ENCODE measurements at regions not wholly inside any gene's neighbourhood (a gene's known extent, or its start where the extent isn't known, plus 50 kb on each side); places are given as distances from the start of the nearest gene placed in this dataset.

DNA sequence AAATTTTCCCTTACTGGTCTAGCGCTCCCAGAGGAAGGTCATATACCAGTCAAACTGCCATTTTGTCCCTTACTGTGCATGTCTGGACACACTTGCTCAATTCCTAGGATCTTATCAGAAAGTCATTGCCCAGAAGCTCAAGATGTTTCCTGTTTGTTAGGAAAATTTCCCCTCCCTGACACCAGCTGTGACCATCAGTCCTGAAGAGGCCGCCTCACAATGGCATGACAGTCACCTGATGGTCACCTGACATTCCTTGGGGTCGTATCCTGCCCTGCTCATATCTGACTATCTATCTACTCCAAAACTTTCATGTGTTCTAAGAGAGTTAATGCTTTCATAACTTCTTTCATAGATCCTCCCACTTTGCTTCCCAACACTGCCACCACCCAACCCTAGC lies 219.9 kb downstream of the OTOR start:
- no peaks in the 10 kb centered on the region for H3K9me3 ChIP-seq
- no peak for TF ChIP-seq POLR2AphosphoS5 (IDR thresholded peaks at IDR 0.05)
- no peak for TF ChIP-seq POLR2A (IDR thresholded peaks at IDR 0.05)
- TF ChIP-seq CTCF (IDR thresholded peaks at IDR 0.05), result no peak
- intact Hi-C loops (cut with DNase I), result no loop called here
- no peak for DNase-seq (ENCODE audit: low spot score)
- H3K4me3 ChIP-seq, result no peak overlapping the region
- H3K4me1 ChIP-seq (replicated peaks), result no peaks in the 10 kb centered on the region
- H3K27ac ChIP-seq, result no peak overlapping the region
- WGBS, result 81% methylated on average over 3 of the region's 3 CpGs
- no peaks in the 10 kb centered on the region for H3K36me3 ChIP-seq
- no peaks in the 10 kb centered on the region for H3K27me3 ChIP-seq (replicated peaks; ENCODE audit: insufficient read depth)

DNA sequence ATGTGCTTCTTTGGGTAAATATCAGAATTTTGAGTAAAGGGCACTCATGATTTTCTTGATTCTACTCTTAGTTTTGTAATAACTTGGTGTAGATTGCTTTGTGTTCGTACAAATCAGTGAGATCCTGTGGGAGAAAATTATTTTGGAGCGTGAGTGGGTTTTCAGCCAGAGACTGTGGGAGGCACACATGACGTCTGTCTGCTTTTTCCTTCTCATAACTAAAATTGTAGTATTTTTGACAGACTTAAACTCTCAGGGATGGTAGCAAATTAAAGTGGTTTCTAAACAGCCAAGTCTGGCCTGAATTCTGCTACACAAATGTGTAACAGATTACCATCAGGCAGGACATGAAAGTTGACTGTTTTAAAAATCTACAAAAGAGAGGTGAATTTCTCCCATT lies 222.6 kb downstream of the OTOR start:
- DNase-seq (ENCODE audit: low spot score), result no peak
- intact Hi-C loops (cut with DNase I), result no loop called here
- Histone ChIP-seq H3K27ac (no peak overlapping the region), H3K27me3 (replicated peaks; ENCODE audit: insufficient read depth) (no peaks in the 10 kb centered on the region), H3K4me3 (no peak overlapping the region), H3K4me1 (replicated peaks) (no peaks in the 10 kb centered on the region), H3K9me3 (no peaks in the 10 kb centered on the region), H3K36me3 (no peaks in the 10 kb centered on the region)
- WGBS, result 74% methylated on average over 3 of the region's 3 CpGs
- TF ChIP-seq POLR2A (IDR thresholded peaks at IDR 0.05), result no peak
- no peak for TF ChIP-seq POLR2AphosphoS5 (IDR thresholded peaks at IDR 0.05)
- no peak for TF ChIP-seq CTCF (IDR thresholded peaks at IDR 0.05)

DNA sequence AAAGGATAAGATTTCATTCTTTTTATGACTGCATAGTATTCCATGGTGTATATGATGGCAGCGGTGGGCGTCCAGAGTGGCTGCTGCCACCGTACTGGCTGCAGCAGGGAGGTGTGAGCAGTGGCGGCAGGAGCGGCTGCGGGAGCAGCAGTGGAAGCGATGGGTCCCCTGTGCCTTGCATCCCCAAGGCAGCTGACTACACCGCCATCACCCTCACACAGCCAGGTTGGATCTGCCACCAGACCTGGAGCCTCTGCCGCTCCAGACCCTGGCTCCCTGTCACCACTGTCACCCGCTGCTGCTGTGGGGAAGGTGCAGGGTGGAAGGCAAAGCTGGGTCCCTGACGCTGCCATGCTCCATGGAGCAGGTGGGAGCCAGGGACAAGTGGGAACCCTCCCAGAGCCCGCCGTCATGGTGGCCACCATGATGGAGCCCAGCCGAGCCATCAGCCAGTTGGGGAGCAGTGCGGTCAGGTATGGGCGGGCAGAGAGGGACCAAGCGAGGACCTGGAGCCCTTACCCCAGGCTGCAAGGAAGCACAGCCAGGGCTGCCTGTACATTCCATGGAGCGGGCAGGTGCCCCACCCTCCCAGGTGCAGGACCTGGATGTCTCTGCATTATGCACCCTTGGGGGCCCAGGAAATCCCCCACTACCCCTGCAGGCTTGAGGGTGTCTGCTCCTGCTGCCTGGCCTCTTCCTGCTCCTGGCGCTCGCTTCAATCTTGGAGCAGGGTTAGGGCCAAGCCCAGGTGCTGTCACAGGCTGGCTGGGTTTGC lies 226.1 kb downstream of the OTOR start:
- no peak overlapping the region for H3K4me3 ChIP-seq
- no peaks in the 10 kb centered on the region for H3K27me3 ChIP-seq (replicated peaks; ENCODE audit: insufficient read depth)
- H3K27ac ChIP-seq, result no peak overlapping the region
- H3K36me3 ChIP-seq, result no peaks in the 10 kb centered on the region
- no peaks in the 10 kb centered on the region for H3K4me1 ChIP-seq (replicated peaks)
- intact Hi-C loops (cut with DNase I), result no loop called here
- 93% methylated on average over 20 of the region's 20 CpGs for WGBS
- H3K9me3 ChIP-seq, result no peaks in the 10 kb centered on the region
- DNase-seq (ENCODE audit: low spot score), result no peak
- TF ChIP-seq POLR2AphosphoS5 (IDR thresholded peaks at IDR 0.05) (no peak), POLR2A (IDR thresholded peaks at IDR 0.05) (no peak), CTCF (IDR thresholded peaks at IDR 0.05) (no peak)

- Histone ChIP-seq H3K27ac (no peak overlapping the region), H3K4me1 (replicated peaks) (no peaks in the 10 kb centered on the region), H3K36me3 (no peaks in the 10 kb centered on the region), H3K4me3 (no peak overlapping the region), H3K9me3 (no peaks in the 10 kb centered on the region), H3K27me3 (replicated peaks; ENCODE audit: insufficient read depth) (no peaks in the 10 kb centered on the region)
- intact Hi-C loops (cut with DNase I), result no loop called here
- WGBS, result 88% methylated on average over 14 of the region's 14 CpGs
- TF ChIP-seq POLR2AphosphoS5 (IDR thresholded peaks at IDR 0.05) (no peak), POLR2A (IDR thresholded peaks at IDR 0.05) (no peak), CTCF (IDR thresholded peaks at IDR 0.05) (no peak)
- no peak for DNase-seq (ENCODE audit: low spot score)
These were observed 226.7 kb downstream of the OTOR start for GRCh38 chr20:16974855-16975162.

DNA sequence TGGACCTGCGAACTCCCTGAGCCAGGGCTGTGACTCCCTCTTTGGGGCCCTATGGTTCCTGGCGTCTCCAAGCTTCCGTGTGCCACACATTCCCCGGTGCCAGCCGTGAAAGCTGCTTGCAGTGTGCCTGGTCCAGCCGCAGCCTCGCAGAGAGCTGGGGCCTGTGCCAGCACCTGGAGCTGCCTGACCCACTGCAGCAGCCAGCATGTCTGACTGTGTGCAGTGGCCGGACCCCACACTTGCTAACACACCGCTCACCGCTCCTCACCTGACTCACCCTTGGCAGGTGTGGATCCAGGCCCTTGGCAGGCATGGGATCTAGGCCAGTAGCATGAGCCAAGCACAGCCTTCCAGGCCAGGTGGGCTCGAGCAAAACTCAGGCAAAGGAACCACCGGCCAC lies 227.5 kb downstream of the OTOR start:
- H3K9me3 ChIP-seq, result no peaks in the 10 kb centered on the region
- H3K27ac ChIP-seq, result no peak overlapping the region
- no peak for DNase-seq (ENCODE audit: low spot score)
- no peak for TF ChIP-seq CTCF (IDR thresholded peaks at IDR 0.05)
- TF ChIP-seq POLR2A (IDR thresholded peaks at IDR 0.05), result no peak
- TF ChIP-seq POLR2AphosphoS5 (IDR thresholded peaks at IDR 0.05), result no peak
- 84% methylated on average over 12 of the region's 12 CpGs for WGBS
- H3K36me3 ChIP-seq, result no peaks in the 10 kb centered on the region
- no peaks in the 10 kb centered on the region for H3K4me1 ChIP-seq (replicated peaks)
- H3K27me3 ChIP-seq (replicated peaks; ENCODE audit: insufficient read depth), result no peaks in the 10 kb centered on the region
- intact Hi-C loops (cut with DNase I), result no loop called here
- H3K4me3 ChIP-seq, result no peak overlapping the region
